ENCODE measurements at regions not wholly inside any gene's neighbourhood (a gene's known extent, or its start where the extent isn't known, plus 50 kb on each side); places are given as distances from the start of the nearest gene placed in this dataset.

- H3K36me3 Mint-ChIP-seq = no peaks in the 10 kb centered on the region
- no peak overlapping the region for H3K4me3 Mint-ChIP-seq
- DNase-seq = no peak
- peaks cover 0 to 3% (median 0%) of the 10 kb centered on the region in 3 donors for H3K27me3 Mint-ChIP-seq (ENCODE audit: low read depth in 3 of 3)
- Histone ChIP-seq H3K27me3 (ENCODE audit: control insufficient read depth in 2 of 2, insufficient read depth in 2 of 2, low read length in 2 of 2) (no peaks in the 10 kb centered on the region), H3K36me3 (replicated peaks in 1 of 2; ENCODE audit: control insufficient read depth in 1 of 2, insufficient read depth in 2 of 2, low read length in 2 of 2) (no peaks in the 10 kb centered on the region), H3K9me3 (replicated peaks in 1 of 2; ENCODE audit: control insufficient read depth in 1 of 2, insufficient read depth in 1 of 2, low read length in 2 of 2) (no peaks in the 10 kb centered on the region), H3K79me2 (ENCODE audit: insufficient read depth, low read length) (no peaks in the 10 kb centered on the region), H3K9ac (ENCODE audit: insufficient read depth, low read length, poor library complexity, severe bottlenecking) (no peak overlapping the region), H3K4me2 (replicated peaks; ENCODE audit: extremely low read depth, low read length, poor library complexity, severe bottlenecking) (no peak overlapping the region), H3K4me3 (replicated peaks in 1 of 3; ENCODE audit: low read depth in 2 of 3, low read length in 3 of 3) (no peak overlapping the region), H3K27ac (ENCODE audit: low read depth in 1 of 2, low read length in 2 of 2) (no peak overlapping the region), H4K20me1 (ENCODE audit: insufficient read depth, low read length) (no peaks in the 10 kb centered on the region), H3K4me1 (ENCODE audit: control insufficient read depth in 1 of 2, insufficient read depth in 2 of 2, low read length in 2 of 2) (no peaks in the 10 kb centered on the region), H2AFZ (ENCODE audit: insufficient read depth, low read depth, low read length, poor library complexity, severe bottlenecking) (no peak overlapping the region)
- H3K9me3 Mint-ChIP-seq = peaks cover 0 to 5% (median 2%) of the 10 kb centered on the region in 7 donors
- no peaks in the 10 kb centered on the region for H3K4me1 Mint-ChIP-seq
- intact Hi-C loops (cut with micrococcal nuclease) = no loop called here
- H3K27ac Mint-ChIP-seq = no peak overlapping the region
- no peak for TF ChIP-seq CTCF (IDR thresholded peaks at IDR 0.05)
These were observed 835.6 kb upstream of the SLIT2 start for GRCh38 chr4:19416146-19416545.

- H2AFZ ChIP-seq (ENCODE audit: insufficient read depth, low read depth, low read length, poor library complexity, severe bottlenecking) = no peak overlapping the region
- H3K9ac ChIP-seq (ENCODE audit: insufficient read depth, low read length, poor library complexity, severe bottlenecking) = no peak overlapping the region
- H3K36me3 ChIP-seq (replicated peaks in 1 of 2; ENCODE audit: control insufficient read depth in 1 of 2, insufficient read depth in 2 of 2, low read length in 2 of 2) = no peaks in the 10 kb centered on the region
- no peak overlapping the region for H3K4me2 ChIP-seq (replicated peaks; ENCODE audit: extremely low read depth, low read length, poor library complexity, severe bottlenecking)
- no peak overlapping the region for H3K4me3 ChIP-seq (replicated peaks in 1 of 3; ENCODE audit: low read depth in 2 of 3, low read length in 3 of 3)
- Mint-ChIP-seq H3K4me3 (no peak overlapping the region), H3K27ac (no peak overlapping the region), H3K36me3 (no peaks in the 10 kb centered on the region), H3K27me3 (ENCODE audit: low read depth in 3 of 3) (no peaks in the 10 kb centered on the region), H3K9me3 (peaks cover 0 to 3% (median 0%) of the 10 kb centered on the region in 7 donors), H3K4me1 (no peaks in the 10 kb centered on the region)
- H3K27me3 ChIP-seq (ENCODE audit: control insufficient read depth in 2 of 2, insufficient read depth in 2 of 2, low read length in 2 of 2) = no peaks in the 10 kb centered on the region
- WGBS (ENCODE audit: insufficient coverage) = no CpG with 5 or more reads among the region's 1 CpG
- no peaks in the 10 kb centered on the region for H4K20me1 ChIP-seq (ENCODE audit: insufficient read depth, low read length)
- H3K27ac ChIP-seq (ENCODE audit: low read depth in 1 of 2, low read length in 2 of 2) = no peak overlapping the region
- no peaks in the 10 kb centered on the region for H3K9me3 ChIP-seq (replicated peaks in 1 of 2; ENCODE audit: control insufficient read depth in 1 of 2, insufficient read depth in 1 of 2, low read length in 2 of 2)
- H3K79me2 ChIP-seq (ENCODE audit: insufficient read depth, low read length) = no peaks in the 10 kb centered on the region
- no peak for TF ChIP-seq CTCF (IDR thresholded peaks at IDR 0.05)
- no peaks in the 10 kb centered on the region for H3K4me1 ChIP-seq (ENCODE audit: control insufficient read depth in 1 of 2, insufficient read depth in 2 of 2, low read length in 2 of 2)
- DNase-seq = no peak
- intact Hi-C loops (cut with micrococcal nuclease) = no loop called here
These were observed 843.2 kb upstream of the SLIT2 start for GRCh38 chr4:19408490-19408889.
